NB4 (cell line): ENCODE measurements at regions not wholly inside any gene's neighbourhood (a gene's known extent, or its start where the extent isn't known, plus 50 kb on each side); places are given as distances from the start of the nearest gene placed in this dataset.

Source experiments
- DNase-seq: peaks from one replicate; pipeline ENCODE4 v3.0.0; 2010; ENCODE audit warnings: low read depth
- H3K4me3 ChIP-seq: one replicate; pipeline ENCODE4 v1.5.1; 2011; ENCODE audit warnings: mild to moderate bottlenecking, low read depth, low read length, moderate library complexity
- CTCF ChIP-seq: IDR thresholded peaks from one replicate; pipeline ENCODE4 v1.5.1; 2012; ENCODE audit warnings: low read depth, low read length
- MAX ChIP-seq: IDR thresholded peaks from 2 replicates; pipeline ENCODE4 v1.6.1; 2011; ENCODE audit warnings: low read depth, low read length
- MYC ChIP-seq: IDR thresholded peaks from 2 replicates; pipeline ENCODE4 v1.6.1; 2011; ENCODE audit warnings: low read depth, low read length
- POLR2A ChIP-seq: IDR thresholded peaks from 2 replicates; pipeline ENCODE4 v1.6.1; 2011; ENCODE audit warnings: mild to moderate bottlenecking; ENCODE audit not compliant: insufficient read length; ENCODE audit errors: extremely low read depth

- H3K4me3 ChIP-seq = no peak overlapping the region
- TF ChIP-seq MAX (no peak), MYC (no peak), POLR2A (no peak), CTCF (no peak)
- DNase-seq = no peak
Measured at GRCh38 chr3:87732294-87732693, 326.5 kb downstream of the CGGBP1 start.

- H3K4me3 ChIP-seq = no peak overlapping the region
- TF ChIP-seq POLR2A (no peak), CTCF (no peak), MYC (no peak), MAX (no peak)
- no peak for DNase-seq
Measured at GRCh38 chr3:87727783-87728182, 331.0 kb downstream of the CGGBP1 start.

- H3K4me3 ChIP-seq = no peak overlapping the region
- no peak for DNase-seq
- TF ChIP-seq CTCF (no peak), MYC (no peak), MAX (no peak), POLR2A (no peak)
Measured at GRCh38 chr3:87719060-87719459, 339.7 kb downstream of the CGGBP1 start.

GRCh38 chr3:87710511-87710910, 348.3 kb downstream of the CGGBP1 start:
- DNase-seq = no peak
- no peak overlapping the region for H3K4me3 ChIP-seq
- no peak for TF ChIP-seq POLR2A
- TF ChIP-seq MAX = no peak
- no peak for TF ChIP-seq CTCF
- TF ChIP-seq MYC = no peak

- TF ChIP-seq MAX (no peak), MYC (no peak), CTCF (no peak), POLR2A (no peak)
- no peak overlapping the region for H3K4me3 ChIP-seq
- DNase-seq = no peak
Measured at GRCh38 chr3:87710028-87710427, 348.8 kb downstream of the CGGBP1 start.

GRCh38 chr3:87706176-87706575, 352.6 kb downstream of the CGGBP1 start:
- no peak overlapping the region for H3K4me3 ChIP-seq
- TF ChIP-seq MAX (no peak), POLR2A (no peak), MYC (no peak), CTCF (no peak)
- DNase-seq = peak; percentile 4
